Memory B cell (primary cell): ENCODE measurements at regions not wholly inside any gene's neighbourhood (a gene's known extent, or its start where the extent isn't known, plus 50 kb on each side); places are given as distances from the start of the nearest gene placed in this dataset.

ENCODE experiments used
- ATAC-seq: fragments of 150-1000 bp; cut with Tn5 transposase; 2 replicates; pipeline ENCODE4 v1.10.0; 2021; ENCODE audit warnings: low read depth, mild to moderate bottlenecking, moderate library complexity
- DNase-seq, 2 donors: peaks; one replicate each; pipeline ENCODE4 v3.0.0; 2022; ENCODE audit warnings: low spot score in 2 of 2
- H3K27ac Mint-ChIP-seq: one replicate; pipeline ENCODE4 v1.8.0; 2022; ENCODE audit warnings: mild to moderate bottlenecking, moderate library complexity, mixed read lengths
- H3K27me3 Mint-ChIP-seq: one replicate; pipeline ENCODE4 v1.8.0; 2022; ENCODE audit warnings: mixed read lengths
- H3K36me3 Mint-ChIP-seq: one replicate; pipeline ENCODE4 v1.8.0; 2022; ENCODE audit warnings: mild to moderate bottlenecking, mixed read lengths
- H3K4me1 Mint-ChIP-seq: one replicate; pipeline ENCODE4 v1.8.0; 2022; ENCODE audit warnings: mixed read lengths
- H3K4me3 Mint-ChIP-seq: one replicate; pipeline ENCODE4 v1.8.0; 2022; ENCODE audit warnings: mild to moderate bottlenecking, moderate library complexity, mixed read lengths
- H3K9me3 Mint-ChIP-seq: one replicate; pipeline ENCODE4 v1.8.0; 2022; ENCODE audit warnings: mixed read lengths

DNA sequence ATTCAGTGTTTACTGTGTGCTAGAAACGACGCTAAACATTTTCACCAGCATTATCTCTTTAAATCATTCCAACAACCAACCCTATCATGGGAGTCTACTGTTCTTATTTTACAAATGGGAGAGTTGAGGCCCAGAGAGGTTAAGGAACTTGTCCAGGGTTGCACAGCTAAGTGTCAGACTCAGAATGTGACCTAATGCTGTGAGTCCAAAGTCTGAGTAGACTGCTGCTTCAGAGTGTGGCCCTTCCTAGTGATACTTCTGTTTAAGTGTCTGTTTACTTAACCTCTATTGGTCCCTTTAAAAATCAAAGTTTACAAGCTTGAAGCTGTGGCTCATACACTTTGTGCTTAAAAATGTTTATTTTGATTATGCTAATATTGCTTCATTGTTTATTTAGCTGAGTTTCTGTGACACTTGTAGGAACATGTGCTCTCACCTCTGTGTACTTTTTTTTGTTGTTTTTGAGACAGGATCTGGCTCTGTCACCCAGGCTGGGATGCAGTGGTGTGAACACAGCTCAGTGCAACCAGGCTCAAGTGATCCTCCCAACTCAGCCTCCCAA, 84.4 kb upstream of the SYPL1 start:
- Mint-ChIP-seq H3K27ac (no peak overlapping the region), H3K4me3 (no peak overlapping the region), H3K27me3 (peaks cover 19% of the 10 kb centered on the region), H3K9me3 (no peaks in the 10 kb centered on the region), H3K4me1 (no peaks in the 10 kb centered on the region), H3K36me3 (no peaks in the 10 kb centered on the region)
- no peak for ATAC-seq
- DNase-seq = no peak

DNA sequence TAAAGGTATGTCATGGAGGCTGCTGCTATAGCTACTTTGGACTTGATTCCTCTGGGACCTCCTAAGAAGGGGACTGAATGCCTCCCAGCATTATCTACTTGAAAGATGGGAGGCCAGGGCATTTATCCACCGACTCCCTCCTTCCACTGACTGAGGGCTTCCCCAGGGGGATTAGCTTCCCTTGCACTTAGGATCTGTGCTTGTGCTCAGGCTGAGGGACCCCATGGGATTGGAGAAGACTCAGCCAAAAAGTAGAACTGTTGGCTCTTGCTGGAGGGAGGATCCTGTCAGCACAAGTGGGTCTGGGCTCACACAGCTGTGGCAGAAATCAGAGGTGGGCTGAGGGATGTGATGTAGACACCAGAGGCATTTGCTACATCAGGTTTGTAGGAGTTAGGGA, 81.5 kb upstream of the SYPL1 start:
- no peak overlapping the region for H3K4me3 Mint-ChIP-seq
- no peaks in the 10 kb centered on the region for H3K9me3 Mint-ChIP-seq
- no peaks in the 10 kb centered on the region for H3K4me1 Mint-ChIP-seq
- ATAC-seq (no peak), DNase-seq (no peak)
- H3K36me3 Mint-ChIP-seq = no peaks in the 10 kb centered on the region
- H3K27me3 Mint-ChIP-seq = peaks cover 21% of the 10 kb centered on the region
- H3K27ac Mint-ChIP-seq = no peak overlapping the region

DNA sequence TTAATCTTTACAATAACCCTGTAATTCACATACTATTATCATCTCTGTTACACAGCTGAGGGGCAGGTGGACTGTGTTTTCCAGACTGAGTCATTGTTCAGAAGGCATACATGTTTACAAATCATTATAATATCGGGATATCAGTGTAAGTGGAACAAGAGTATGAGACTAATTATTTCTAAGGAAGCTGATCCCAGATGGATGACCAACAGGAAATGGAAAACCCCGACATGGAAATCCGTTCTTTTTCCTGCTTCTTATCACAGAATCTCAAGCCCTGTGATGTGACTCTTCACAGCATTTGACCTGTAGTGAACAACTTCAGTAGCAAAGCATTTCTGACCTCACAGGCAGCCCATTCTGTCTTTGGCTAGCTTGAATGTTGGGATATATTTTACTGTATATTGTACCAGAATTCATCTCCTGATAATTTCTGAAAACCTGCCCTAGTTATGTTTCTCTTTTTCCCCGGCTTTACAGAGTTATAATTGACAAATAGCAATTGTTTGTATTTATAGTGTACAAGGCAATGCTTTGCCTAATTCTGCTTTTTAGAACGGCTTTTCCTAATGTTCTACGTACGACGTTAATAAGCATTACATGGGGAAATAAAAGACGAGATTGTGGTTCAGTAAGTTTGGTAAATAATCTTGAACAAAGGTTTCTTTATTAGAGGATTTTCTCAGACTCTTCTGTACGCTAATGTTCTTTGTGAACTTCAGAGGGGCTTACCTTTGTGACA, 78.6 kb upstream of the SYPL1 start:
- DNase-seq = no peak
- Mint-ChIP-seq H3K27ac (no peak overlapping the region), H3K4me1 (no peaks in the 10 kb centered on the region), H3K36me3 (no peaks in the 10 kb centered on the region), H3K9me3 (no peaks in the 10 kb centered on the region), H3K4me3 (no peak overlapping the region), H3K27me3 (peaks cover 14% of the 10 kb centered on the region)
- no peak for ATAC-seq

DNA sequence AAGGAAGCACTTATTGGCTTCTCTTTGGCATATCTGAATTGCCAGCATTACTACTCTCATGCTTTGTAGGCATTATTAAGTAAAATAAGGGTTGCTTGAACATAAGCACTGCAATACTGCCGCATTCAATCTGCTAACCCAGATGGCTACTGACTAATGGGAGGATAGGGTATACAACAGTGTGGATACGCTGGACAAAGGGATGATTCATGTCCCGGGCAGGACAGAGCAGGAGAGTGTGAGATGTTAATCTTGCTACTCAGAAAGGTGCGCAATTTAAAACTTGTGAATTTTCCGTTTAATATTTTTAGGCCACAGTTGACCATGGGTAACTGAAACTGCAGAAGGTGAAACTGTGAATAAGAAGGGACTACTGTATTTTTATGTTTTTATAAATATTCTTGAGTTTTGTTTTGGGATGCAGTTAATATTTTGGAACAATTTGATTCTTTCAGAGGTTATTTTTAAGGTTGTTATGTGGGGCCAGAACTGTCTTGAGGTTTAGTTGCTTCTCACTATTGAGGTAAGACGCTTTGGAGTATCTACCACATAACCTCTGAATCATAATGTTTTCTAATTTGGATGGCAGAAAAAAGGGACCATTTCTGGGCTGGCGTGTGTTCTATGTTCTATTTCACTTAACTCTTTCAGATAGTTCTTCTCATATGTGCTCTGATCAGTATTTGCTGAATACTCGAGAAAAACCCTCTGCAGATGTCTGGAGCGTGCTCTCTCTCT, 75.7 kb upstream of the SYPL1 start:
- Mint-ChIP-seq H3K27ac (no peak overlapping the region), H3K36me3 (no peaks in the 10 kb centered on the region), H3K4me3 (no peak overlapping the region), H3K9me3 (no peaks in the 10 kb centered on the region), H3K4me1 (peaks cover 2% of the 10 kb centered on the region), H3K27me3 (peaks cover 6% of the 10 kb centered on the region)
- no peak for DNase-seq
- no peak for ATAC-seq

DNA sequence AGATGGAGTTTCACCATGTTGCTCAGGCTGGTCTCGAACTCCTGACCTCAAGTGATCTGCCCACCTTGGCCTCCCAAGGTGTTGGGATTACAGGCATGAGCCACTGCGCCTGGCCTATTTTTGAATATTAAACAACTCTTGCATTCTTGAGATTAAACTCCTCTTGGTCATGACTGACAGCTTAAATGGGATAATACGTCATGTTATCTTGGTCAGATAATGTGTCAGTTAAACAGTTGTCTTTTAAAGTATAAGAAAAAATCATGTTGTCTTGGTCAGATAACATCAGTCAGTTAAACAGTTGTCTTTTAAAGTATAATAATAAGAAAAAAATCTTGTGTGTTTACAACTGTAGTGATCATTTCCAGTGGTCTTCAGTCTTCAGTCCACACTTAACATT, 73.6 kb upstream of the SYPL1 start:
- peaks cover 4% of the 10 kb centered on the region for H3K27me3 Mint-ChIP-seq
- H3K36me3 Mint-ChIP-seq = no peaks in the 10 kb centered on the region
- ATAC-seq (no peak), DNase-seq (no peak)
- no peak overlapping the region for H3K27ac Mint-ChIP-seq
- H3K4me1 Mint-ChIP-seq = peaks cover 2% of the 10 kb centered on the region
- H3K9me3 Mint-ChIP-seq = no peaks in the 10 kb centered on the region
- no peak overlapping the region for H3K4me3 Mint-ChIP-seq

DNA sequence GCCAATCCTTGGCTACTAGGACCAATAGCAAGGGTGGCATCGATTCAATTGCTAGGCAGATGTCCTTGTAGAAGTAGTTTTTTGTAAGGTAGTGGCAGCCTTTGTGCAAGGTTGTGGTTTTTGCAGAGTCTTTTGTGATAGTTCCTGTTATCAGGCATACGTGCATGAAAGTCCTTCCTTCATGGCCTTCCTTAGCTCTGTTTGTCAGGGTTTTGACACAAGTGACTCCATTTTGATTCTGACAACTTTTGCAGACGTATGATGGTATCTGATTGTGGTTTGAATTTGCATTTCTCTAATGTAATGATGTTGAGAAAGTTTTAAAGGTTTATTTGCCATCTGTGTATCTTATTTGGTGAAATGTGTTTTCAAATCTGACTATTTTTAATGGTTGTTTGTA, 71.8 kb upstream of the SYPL1 start:
- ATAC-seq = no peak
- Mint-ChIP-seq H3K36me3 (no peaks in the 10 kb centered on the region), H3K4me3 (no peak overlapping the region), H3K9me3 (no peaks in the 10 kb centered on the region), H3K27ac (no peak overlapping the region), H3K4me1 (peaks cover 7% of the 10 kb centered on the region), H3K27me3 (peaks cover 5% of the 10 kb centered on the region)
- DNase-seq = no peak

DNA sequence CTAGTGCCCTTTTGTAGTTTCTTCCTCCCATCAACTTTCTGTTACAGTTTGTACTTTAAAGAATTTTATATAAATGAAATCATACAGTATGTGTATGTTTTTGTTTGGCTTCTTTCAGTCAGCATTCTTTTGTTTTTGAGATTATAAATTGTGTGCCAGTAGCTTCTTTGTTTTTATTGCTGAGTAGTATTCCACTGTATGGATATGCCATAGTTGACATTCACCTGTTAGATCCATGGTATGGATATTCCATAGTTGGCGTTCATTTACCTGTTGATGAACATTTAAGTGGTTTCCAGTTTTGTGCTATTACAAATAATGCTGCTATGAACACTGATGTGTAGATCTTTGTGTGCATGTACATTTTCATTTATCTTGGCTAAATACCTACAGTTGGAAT, 70.8 kb upstream of the SYPL1 start:
- H3K27ac Mint-ChIP-seq = no peak overlapping the region
- ATAC-seq (no peak), DNase-seq (no peak)
- H3K27me3 Mint-ChIP-seq = peaks cover 4% of the 10 kb centered on the region
- peaks cover 8% of the 10 kb centered on the region for H3K4me1 Mint-ChIP-seq
- no peaks in the 10 kb centered on the region for H3K36me3 Mint-ChIP-seq
- no peak overlapping the region for H3K4me3 Mint-ChIP-seq
- no peaks in the 10 kb centered on the region for H3K9me3 Mint-ChIP-seq

DNA sequence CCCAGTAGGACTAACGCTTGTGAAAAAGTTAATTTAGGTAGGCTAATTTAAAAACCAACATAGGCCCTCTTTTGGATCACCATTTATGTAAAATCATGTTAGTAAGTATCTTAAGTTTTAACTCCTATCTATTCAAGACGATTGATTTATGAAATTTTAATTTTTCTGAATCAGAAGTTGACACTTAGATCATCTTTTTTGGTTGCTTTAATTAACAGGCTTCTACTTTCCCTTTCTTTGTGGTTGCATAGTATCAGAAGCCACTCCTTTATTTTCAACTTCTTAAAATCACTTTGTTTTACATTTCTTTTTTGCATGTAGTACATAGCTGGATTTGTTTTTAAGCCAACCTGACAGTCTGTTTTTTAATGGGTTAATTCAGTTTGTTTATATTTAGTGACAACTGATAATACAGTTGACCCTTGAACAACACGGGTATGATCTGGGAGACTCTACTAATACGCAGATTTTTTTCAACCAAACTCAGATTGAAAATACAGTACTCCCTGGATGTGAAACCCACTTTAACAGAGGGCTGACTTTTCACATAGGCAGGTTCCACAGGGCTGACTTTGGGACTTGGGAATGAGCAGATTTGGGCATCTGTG, 69.7 kb upstream of the SYPL1 start:
- DNase-seq (no peak), ATAC-seq (no peak)
- Mint-ChIP-seq H3K36me3 (no peaks in the 10 kb centered on the region), H3K27ac (no peak overlapping the region), H3K4me3 (no peak overlapping the region), H3K4me1 (peaks cover 12% of the 10 kb centered on the region), H3K9me3 (no peaks in the 10 kb centered on the region), H3K27me3 (peaks cover 4% of the 10 kb centered on the region)

DNA sequence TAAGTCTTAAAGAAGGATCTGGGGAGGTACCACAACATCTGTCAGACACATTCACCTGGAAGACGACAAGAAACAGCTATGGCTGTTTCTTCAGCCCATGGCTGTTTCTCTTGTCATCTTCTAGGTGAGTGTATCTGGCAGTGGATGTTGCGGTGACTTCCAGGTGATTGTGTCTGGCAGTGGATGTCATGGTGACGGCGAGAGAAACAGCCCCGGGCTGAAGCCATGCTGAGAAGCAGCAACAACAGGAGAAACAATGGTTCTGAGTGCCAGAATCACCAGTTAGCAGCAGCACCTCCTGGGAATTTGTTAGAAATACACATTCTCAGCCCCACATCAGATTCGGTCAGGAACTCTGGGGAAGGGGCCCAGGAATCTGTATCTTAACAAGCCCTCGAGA, 68.6 kb upstream of the SYPL1 start:
- DNase-seq (no peak), ATAC-seq (no peak)
- no peak overlapping the region for H3K4me3 Mint-ChIP-seq

DNA sequence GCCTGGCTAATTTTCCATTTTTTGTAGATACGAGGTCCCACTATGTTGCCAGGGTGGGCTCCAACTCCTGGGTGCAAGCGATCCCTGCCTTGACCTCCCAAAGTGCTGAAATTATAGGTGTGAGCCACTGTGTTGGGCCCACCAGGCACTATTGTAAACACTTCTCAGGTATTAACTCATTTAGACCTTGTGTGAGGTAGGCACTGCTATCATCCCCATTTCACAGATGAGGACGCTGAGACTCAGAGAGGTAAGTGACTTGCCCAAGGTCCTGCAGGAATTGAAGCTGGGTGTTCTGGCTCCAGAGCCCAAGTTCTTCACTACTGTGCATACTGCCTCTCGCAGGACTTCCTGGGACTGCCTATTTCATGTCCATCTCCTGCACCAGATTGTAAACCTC, 67.1 kb upstream of the SYPL1 start:
- DNase-seq (no peak), ATAC-seq (no peak)
- Mint-ChIP-seq H3K4me3 (no peak overlapping the region), H3K9me3 (no peaks in the 10 kb centered on the region), H3K4me1 (peaks cover 14% of the 10 kb centered on the region), H3K27me3 (peaks cover 10% of the 10 kb centered on the region), H3K27ac (no peak overlapping the region), H3K36me3 (no peaks in the 10 kb centered on the region)

More for the DNA sequence above, 68.6 kb upstream of the SYPL1 start:
- Mint-ChIP-seq H3K27me3 (peaks cover 8% of the 10 kb centered on the region), H3K36me3 (no peaks in the 10 kb centered on the region), H3K27ac (no peak overlapping the region), H3K4me1 (peaks cover 14% of the 10 kb centered on the region), H3K9me3 (no peaks in the 10 kb centered on the region)

DNA sequence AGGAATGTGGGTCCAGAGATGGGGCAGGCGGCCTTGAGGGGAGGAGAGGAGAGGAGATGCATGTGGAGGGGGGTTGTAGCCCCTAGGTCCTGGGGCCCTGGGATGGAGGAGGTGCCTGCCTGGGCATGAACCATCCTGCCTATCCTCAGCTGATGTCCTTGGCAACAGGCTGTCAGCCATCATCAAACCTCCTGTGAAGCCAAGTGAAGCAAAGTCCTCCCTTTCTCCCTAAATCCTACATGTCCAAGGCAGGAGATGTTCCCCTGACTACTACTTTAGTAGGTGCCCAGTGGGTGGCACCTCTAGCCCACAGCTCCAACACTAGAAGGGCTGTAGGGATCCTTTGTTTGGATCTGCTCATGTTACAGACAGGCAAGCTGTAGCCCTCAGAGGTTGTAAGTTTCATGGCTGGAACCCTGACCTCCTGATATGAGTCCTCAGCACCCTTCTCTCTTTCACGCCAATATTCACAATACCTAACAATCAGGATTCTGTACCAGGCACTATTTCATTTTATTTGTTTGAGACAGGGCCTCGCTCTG, 66.6 kb upstream of the SYPL1 start:
- Mint-ChIP-seq H3K4me1 (peaks cover 13% of the 10 kb centered on the region), H3K27ac (no peak overlapping the region), H3K4me3 (no peak overlapping the region), H3K27me3 (peaks cover 10% of the 10 kb centered on the region), H3K9me3 (no peaks in the 10 kb centered on the region), H3K36me3 (no peaks in the 10 kb centered on the region)
- ATAC-seq = no peak
- no peak for DNase-seq

DNA sequence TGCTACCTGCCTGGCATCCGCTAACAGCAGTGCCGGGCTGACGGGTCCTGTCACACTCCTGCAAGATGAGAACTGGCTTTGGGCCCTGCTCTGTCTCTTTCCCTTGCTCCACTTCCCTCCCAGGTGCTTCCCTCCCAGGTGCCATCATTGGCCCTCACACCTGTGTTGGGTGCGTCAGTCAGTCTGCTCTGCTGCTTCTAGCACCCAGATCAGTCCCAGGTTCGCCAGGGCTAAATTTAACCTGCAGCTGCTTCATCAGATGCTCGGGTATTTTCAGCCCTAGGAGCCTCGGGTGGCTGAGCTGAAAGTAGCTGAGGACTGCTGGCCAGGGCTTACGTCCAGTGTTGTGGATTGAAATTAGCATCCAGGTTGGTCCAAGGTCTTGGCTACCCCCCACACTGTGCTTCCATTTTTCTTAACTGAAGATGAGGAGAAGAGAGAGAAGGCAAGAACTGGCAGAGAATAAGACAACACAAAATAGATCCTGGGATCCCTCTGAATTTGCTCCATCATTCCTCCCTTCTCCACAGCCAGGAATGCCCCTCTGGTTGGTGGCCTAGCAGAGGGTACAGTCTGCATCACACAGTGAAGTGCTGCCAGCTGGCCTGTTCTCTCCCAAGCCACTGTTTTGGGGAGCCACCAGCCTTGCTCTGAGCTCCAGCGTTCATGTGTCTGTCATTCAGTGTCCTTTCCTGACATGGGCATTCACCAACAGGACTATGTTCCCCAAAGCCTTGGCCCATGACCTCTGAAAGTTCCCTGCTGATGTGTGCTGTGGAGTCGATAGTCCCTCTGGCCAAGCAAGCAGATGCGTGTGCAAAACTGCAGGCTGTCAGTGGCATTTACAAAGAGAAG, 65.9 kb upstream of the SYPL1 start:
- H3K9me3 Mint-ChIP-seq = no peaks in the 10 kb centered on the region
- no peak overlapping the region for H3K27ac Mint-ChIP-seq
- DNase-seq = no peak
- H3K4me1 Mint-ChIP-seq = peaks cover 12% of the 10 kb centered on the region
- no peaks in the 10 kb centered on the region for H3K36me3 Mint-ChIP-seq
- H3K4me3 Mint-ChIP-seq = no peak overlapping the region
- H3K27me3 Mint-ChIP-seq = peaks cover 10% of the 10 kb centered on the region
- ATAC-seq = peak; percentile 34

DNA sequence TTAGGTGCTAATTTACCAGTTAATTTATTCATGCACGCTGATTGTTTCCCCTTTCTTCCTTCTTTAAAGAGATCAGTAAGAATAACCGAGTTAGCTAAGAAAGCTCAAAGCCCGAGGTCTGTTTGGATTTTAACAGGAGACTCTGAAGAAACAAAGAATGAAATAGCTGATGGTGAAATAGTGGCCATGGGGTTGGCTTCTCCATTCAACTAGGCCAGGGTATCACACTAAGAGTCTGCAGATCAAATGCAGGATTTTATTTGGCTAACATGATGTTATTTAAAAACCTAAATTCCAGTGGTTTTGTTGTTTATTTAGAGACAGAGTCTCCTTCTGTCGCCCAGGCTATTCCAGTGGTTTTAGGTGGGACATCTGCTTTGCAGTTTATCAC, 65.2 kb upstream of the SYPL1 start:
- Mint-ChIP-seq H3K36me3 (no peaks in the 10 kb centered on the region), H3K27me3 (peaks cover 10% of the 10 kb centered on the region), H3K27ac (no peak overlapping the region), H3K9me3 (no peaks in the 10 kb centered on the region), H3K4me1 (peaks cover 12% of the 10 kb centered on the region), H3K4me3 (no peak overlapping the region)
- ATAC-seq (no peak), DNase-seq (no peak)
